Uterus (tissue), 3 donors: ENCODE measurements at regions not wholly inside any gene's neighbourhood (a gene's known extent, or its start where the extent isn't known, plus 50 kb on each side); places are given as distances from the start of the nearest gene placed in this dataset.

Experiments used
- DNase-seq, 2 donors: peaks; one replicate each; pipeline ENCODE4 v3.0.0-alpha.2; 2019 to 2020
- H3K27ac ChIP-seq, 2 donors: fragments of 200-600 bp; sonication (generic); 1 replicate in 1 of 2; 2 replicates in 1 of 2; pipeline ENCODE4 v1.5.1; 2016 to 2018
- H3K27me3 ChIP-seq, 2 donors: fragments of 200-600 bp; sonication (generic); one replicate each; pipeline ENCODE4 v1.5.1; 2018 to 2019; ENCODE audit warnings: control low read depth in 1 of 2
- H3K36me3 ChIP-seq, 2 donors: fragments of 200-600 bp; sonication (generic); one replicate each; pipeline ENCODE4 v1.5.1; 2019; ENCODE audit warnings: control low read depth in 1 of 2
- H3K4me1 ChIP-seq, 2 donors: fragments of 200-600 bp; sonication (generic); one replicate each; pipeline ENCODE4 v1.5.1; 2018 to 2019; ENCODE audit warnings: control low read depth in 1 of 2
- H3K4me3 ChIP-seq, 2 donors: fragments of 200-600 bp; sonication (generic); 1 replicate in 1 of 2; 2 replicates in 1 of 2; pipeline ENCODE4 v1.5.1; 2018 to 2019; ENCODE audit warnings: mild to moderate bottlenecking in 1 of 2
- H3K9me3 ChIP-seq, 2 donors: fragments of 200-600 bp; sonication (generic); one replicate each; pipeline ENCODE4 v1.5.1; 2019; ENCODE audit warnings: control low read depth in 1 of 2
- POLR2A ChIP-seq, 2 donors: fragments of 450-650 bp; IDR thresholded peaks; one replicate each; pipeline ENCODE4 v1.6.1; 2016; ENCODE audit warnings: antibody characterized with exemption in 2 of 2, mild to moderate bottlenecking in 1 of 2, moderate library complexity in 1 of 2
- intact Hi-C: fragments of 100-400 bp; cut with DNase I; formaldehyde crosslinking; loops from one replicate; pipeline ENCODE4 v1.15.1; 2023; ENCODE audit warnings: low total_unique reads
- TF ChIP-seq, protein P1 (sequence below), 4 experiments: fragments of 200-600 bp in 2 of 4; fragments of 450-650 bp in 2 of 4; sonication (generic) in 2 of 4; IDR thresholded peaks; one replicate each; pipeline ENCODE4 v1.5.1; 2016 to 2019; ENCODE audit warnings: antibody characterized with exemption in 4 of 4, mild to moderate bottlenecking in 2 of 4, moderate library complexity in 1 of 4
- donor health status: DM: yes; HTN: yes; CAD: no.

DNA sequence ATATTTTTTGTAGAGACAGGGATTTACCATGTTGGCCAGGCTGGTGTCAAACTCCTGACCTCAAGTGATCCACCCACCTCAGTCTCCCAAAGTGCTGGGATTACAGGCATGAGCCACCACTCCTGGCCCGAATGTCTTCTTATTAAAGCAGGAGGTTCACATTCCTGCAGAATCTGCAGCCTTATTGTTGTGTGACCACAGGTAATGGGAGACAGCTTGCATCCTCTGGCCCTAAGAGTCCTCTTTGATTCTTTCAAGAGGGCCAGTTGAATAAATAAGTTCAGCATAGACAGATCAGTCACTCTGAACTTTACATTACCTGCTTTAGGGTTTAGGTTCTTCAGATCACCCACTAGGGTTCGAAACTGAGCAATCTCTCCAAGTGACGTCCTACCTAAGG lies 172.9 kb upstream of the TOPAZ1 start:
- Histone ChIP-seq H3K36me3 (no peaks in the 10 kb centered on the region), H3K9me3 (no peaks in the 10 kb centered on the region), H3K4me3 (no peak overlapping the region), H3K27me3 (no peaks in the 10 kb centered on the region), H3K4me1 (no peaks in the 10 kb centered on the region), H3K27ac (no peak overlapping the region)
- intact Hi-C loops: no loop called here
- TF ChIP-seq POLR2A (IDR thresholded peaks at IDR 0.05): no peak
- TF ChIP-seq, protein P1, sequence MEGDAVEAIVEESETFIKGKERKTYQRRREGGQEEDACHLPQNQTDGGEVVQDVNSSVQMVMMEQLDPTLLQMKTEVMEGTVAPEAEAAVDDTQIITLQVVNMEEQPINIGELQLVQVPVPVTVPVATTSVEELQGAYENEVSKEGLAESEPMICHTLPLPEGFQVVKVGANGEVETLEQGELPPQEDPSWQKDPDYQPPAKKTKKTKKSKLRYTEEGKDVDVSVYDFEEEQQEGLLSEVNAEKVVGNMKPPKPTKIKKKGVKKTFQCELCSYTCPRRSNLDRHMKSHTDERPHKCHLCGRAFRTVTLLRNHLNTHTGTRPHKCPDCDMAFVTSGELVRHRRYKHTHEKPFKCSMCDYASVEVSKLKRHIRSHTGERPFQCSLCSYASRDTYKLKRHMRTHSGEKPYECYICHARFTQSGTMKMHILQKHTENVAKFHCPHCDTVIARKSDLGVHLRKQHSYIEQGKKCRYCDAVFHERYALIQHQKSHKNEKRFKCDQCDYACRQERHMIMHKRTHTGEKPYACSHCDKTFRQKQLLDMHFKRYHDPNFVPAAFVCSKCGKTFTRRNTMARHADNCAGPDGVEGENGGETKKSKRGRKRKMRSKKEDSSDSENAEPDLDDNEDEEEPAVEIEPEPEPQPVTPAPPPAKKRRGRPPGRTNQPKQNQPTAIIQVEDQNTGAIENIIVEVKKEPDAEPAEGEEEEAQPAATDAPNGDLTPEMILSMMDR (IDR thresholded peaks at IDR 0.05): no peak
- DNase-seq: no peak

DNA sequence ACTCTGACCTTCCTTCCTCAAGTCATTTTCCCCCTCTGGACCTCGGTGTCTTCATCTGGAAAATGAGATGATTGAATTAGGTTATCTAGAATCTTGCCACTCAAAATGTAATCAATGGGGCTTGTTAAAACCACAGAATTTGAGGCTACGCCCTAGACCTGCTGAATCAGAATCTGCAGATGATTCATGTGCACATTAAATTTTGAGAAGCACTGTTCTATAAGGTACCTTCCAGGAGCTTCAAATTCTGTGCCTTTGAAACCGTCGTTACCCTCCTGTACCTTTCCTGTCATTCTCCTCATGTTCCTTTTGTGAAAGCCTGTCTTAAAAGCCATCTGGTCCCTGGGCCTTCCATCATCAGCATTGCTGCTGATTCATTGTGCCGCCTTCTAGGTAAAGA lies 172.4 kb upstream of the TOPAZ1 start:
- H3K4me1 ChIP-seq: no peaks in the 10 kb centered on the region
- no peak overlapping the region for H3K4me3 ChIP-seq
- no peaks in the 10 kb centered on the region for H3K27me3 ChIP-seq
- H3K9me3 ChIP-seq: no peaks in the 10 kb centered on the region
- DNase-seq: no peak
- no peak overlapping the region for H3K27ac ChIP-seq
- TF ChIP-seq, protein P1 (IDR thresholded peaks at IDR 0.05): no peak
- TF ChIP-seq POLR2A (IDR thresholded peaks at IDR 0.05): no peak
- H3K36me3 ChIP-seq: no peaks in the 10 kb centered on the region
- intact Hi-C loops: no loop called here

DNA sequence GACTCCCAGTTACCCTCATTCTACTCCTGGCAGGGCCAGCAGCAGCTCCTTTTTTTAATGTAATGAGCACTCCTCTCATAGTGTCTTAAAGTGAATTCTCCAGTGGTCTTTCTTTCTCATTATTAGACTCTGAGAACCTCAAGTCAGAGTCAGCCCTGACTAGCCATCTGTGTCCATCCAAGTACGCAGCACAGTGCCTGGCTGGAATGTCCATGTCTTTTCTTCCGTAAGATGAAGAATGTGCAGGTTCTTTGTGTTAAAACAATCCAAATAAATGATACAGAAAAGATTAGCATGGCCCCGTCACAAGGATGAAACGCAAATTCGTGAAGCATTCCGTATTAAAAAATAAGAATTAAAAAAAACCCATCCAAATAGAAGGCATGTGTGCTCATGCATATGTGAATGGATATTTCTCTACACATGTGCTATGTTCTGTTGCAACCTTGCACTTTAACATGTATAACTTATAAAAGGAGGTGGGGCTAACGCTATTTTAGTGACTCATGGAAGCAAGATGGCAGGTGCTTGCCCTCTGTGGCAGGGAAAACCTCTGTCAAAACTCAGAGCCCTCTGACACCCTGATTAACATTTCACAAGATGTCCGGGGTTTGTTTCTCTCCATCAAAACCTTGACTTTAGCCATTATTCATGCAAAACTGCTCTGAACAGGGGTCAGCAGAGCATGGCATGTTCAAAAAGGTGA lies 170.7 kb upstream of the TOPAZ1 start:
- H3K36me3 ChIP-seq: no peaks in the 10 kb centered on the region
- no peak overlapping the region for H3K4me3 ChIP-seq
- H3K9me3 ChIP-seq: no peaks in the 10 kb centered on the region
- TF ChIP-seq, protein P1 (IDR thresholded peaks at IDR 0.05): no peak
- no peak for TF ChIP-seq POLR2A (IDR thresholded peaks at IDR 0.05)
- intact Hi-C loops: no loop called here
- H3K27ac ChIP-seq: no peak overlapping the region
- no peaks in the 10 kb centered on the region for H3K27me3 ChIP-seq
- no peak for DNase-seq
- no peaks in the 10 kb centered on the region for H3K4me1 ChIP-seq

DNA sequence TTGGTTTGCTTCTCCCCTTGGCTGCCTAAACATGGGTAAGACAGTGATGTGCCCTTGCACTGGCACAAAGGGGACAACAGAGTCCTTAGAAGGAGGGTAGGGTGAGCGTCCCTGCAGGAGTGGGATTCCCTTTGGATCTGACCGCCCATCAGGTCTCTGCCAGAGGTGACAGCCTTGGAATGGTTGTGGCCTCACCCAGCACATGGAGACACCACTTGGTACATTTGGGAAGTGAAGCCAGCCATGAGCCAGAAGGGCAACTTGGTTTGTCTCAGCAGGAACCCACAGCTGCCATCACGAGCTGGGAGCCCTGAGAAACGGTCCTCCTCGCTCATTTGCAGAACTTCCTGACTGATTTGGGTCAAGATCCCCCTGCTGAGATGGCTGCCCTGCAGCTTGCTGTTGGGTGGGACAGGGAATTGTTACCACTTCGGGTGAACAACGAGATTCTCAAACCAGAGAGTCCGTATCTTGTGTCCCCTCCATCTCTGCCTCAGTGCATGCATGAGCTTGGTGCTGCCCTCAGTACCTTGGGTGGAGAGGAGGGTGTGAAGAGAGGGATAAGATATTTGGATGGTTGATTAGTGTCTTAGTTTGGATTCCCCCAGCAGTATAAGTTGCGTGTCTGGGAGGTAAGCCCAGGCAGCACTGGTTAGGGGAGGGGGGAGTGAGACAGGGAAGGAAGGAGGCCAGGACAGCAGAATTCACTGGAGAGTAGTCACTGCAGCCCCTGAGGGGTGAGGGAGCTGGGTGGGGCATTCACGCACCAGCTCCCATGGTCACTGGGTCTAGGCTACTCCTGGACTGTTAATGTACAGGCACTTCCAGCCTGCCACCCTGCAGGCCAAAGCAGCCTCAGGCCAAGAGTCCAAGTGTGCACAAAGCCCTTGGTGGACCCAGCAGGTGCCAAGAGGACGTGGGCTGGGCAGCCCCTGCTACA lies 168.8 kb upstream of the TOPAZ1 start:
- no peak overlapping the region for H3K27ac ChIP-seq
- TF ChIP-seq, protein P1 (IDR thresholded peaks at IDR 0.05): no peak
- no peak for TF ChIP-seq POLR2A (IDR thresholded peaks at IDR 0.05)

DNA sequence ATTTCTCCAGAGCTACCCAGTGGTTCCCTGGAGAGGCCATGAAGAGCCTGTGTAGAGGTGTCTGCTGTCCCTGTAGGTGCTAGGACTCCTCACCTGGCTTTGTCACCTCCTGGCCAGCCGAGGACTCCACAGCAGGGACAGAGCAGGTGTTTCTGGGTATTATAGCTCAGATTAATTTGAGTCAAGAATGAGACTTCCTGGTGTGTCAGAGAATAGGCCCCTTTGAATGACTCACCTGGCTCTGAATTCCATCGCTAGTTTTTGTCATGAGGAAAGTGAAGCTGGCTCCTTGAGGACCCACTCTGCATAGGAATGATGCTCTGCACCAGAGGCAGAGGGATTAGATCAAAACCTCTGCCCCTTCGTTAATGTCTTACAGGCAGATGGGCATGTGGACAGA lies 167.5 kb upstream of the TOPAZ1 start:
- H3K4me3 ChIP-seq: no peak overlapping the region
- H3K4me1 ChIP-seq: no peaks in the 10 kb centered on the region
- no peak for DNase-seq
- no peaks in the 10 kb centered on the region for H3K36me3 ChIP-seq
- H3K27ac ChIP-seq: no peak overlapping the region
- no peaks in the 10 kb centered on the region for H3K9me3 ChIP-seq
- no peaks in the 10 kb centered on the region for H3K27me3 ChIP-seq
- TF ChIP-seq POLR2A (IDR thresholded peaks at IDR 0.05): no peak
- TF ChIP-seq, protein P1 (IDR thresholded peaks at IDR 0.05): no peak
- intact Hi-C loops: no loop called here

More for the DNA sequence above, 168.8 kb upstream of the TOPAZ1 start:
- DNase-seq: no peak
- intact Hi-C loops: no loop called here
- Histone ChIP-seq H3K4me3 (no peak overlapping the region), H3K27me3 (no peaks in the 10 kb centered on the region), H3K36me3 (no peaks in the 10 kb centered on the region), H3K4me1 (no peaks in the 10 kb centered on the region), H3K9me3 (no peaks in the 10 kb centered on the region)
